HL-60 (cell line): ENCODE measurements at regions not wholly inside any gene's neighbourhood (a gene's known extent, or its start where the extent isn't known, plus 50 kb on each side); places are given as distances from the start of the nearest gene placed in this dataset.

Experiments used
- DNase-seq, 2 experiments: peaks; one replicate each; pipeline ENCODE4 v3.0.0-alpha.2; 2010 to 2020; ENCODE audit warnings: low read depth in 1 of 2, low spot score in 1 of 2
- H3K27ac ChIP-seq: fragments of 250-450 bp; sonication (Bioruptor Pico); replicated peaks from 2 replicates; pipeline ENCODE4 v1.5.1; 2020; ENCODE audit warnings: mild to moderate bottlenecking, moderate library complexity
- H3K27me3 ChIP-seq: fragments of 250-450 bp; sonication (Bioruptor Pico); 2 replicates; pipeline ENCODE4 v1.5.1; 2021; ENCODE audit warnings: mild to moderate bottlenecking, moderate library complexity; ENCODE audit not compliant: insufficient read depth, poor library complexity, severe bottlenecking
- H3K4me3 ChIP-seq: replicated peaks from 2 replicates; pipeline ENCODE4 v1.5.1; 2011; ENCODE audit warnings: mild to moderate bottlenecking, control low read depth, low read length; ENCODE audit not compliant: insufficient read depth
- GABPA ChIP-seq: IDR thresholded peaks from 2 replicates; pipeline ENCODE4 v1.6.1; 2012; ENCODE audit warnings: low read depth
- POLR2AphosphoS5 ChIP-seq: IDR thresholded peaks from 2 replicates; pipeline ENCODE4 v1.6.1; 2012; ENCODE audit warnings: low read depth
- SPI1 ChIP-seq: IDR thresholded peaks from 2 replicates; pipeline ENCODE4 v1.6.1; 2012; ENCODE audit warnings: low read depth, mild to moderate bottlenecking, borderline replicate concordance
- TF ChIP-seq, protein P1 (sequence below): IDR thresholded peaks from 2 replicates; pipeline ENCODE4 v1.6.1; 2012; ENCODE audit warnings: low read depth; ENCODE audit not compliant: insufficient replicate concordance
- TF ChIP-seq, protein P2 (sequence below): IDR thresholded peaks from one replicate; pipeline ENCODE4 v1.5.1; 2011; ENCODE audit warnings: low read length, control low read depth, inconsistent platforms; ENCODE audit not compliant: insufficient read depth

DNA sequence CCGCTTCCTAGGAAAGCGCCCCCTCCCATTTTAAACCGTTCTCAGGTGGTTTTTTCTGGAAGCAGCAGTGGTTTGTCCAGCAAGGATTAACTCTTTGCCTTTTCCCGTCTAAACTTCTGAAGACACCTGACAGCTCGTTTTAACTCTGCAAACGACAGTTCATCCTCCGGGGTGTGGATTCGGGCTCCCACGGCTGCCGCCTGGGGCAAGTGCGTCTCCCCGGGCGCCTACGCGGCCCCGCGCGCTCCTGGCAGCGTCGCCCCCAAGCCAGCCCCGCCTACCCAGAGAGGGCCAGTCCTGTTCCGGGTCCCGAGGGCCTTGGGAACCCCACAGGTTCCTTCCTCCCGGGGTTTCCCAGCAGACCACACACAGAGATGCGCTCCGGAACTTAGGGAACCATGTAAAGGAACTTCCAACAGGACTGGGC lies 54.4 kb downstream of the PRR18 start:
- Histone ChIP-seq H3K27ac (no peak overlapping the region), H3K27me3 (no peaks in the 10 kb centered on the region), H3K4me3 (no peak overlapping the region)
- TF ChIP-seq GABPA, result no peak
- TF ChIP-seq POLR2AphosphoS5, result no peak
- TF ChIP-seq, protein P1, sequence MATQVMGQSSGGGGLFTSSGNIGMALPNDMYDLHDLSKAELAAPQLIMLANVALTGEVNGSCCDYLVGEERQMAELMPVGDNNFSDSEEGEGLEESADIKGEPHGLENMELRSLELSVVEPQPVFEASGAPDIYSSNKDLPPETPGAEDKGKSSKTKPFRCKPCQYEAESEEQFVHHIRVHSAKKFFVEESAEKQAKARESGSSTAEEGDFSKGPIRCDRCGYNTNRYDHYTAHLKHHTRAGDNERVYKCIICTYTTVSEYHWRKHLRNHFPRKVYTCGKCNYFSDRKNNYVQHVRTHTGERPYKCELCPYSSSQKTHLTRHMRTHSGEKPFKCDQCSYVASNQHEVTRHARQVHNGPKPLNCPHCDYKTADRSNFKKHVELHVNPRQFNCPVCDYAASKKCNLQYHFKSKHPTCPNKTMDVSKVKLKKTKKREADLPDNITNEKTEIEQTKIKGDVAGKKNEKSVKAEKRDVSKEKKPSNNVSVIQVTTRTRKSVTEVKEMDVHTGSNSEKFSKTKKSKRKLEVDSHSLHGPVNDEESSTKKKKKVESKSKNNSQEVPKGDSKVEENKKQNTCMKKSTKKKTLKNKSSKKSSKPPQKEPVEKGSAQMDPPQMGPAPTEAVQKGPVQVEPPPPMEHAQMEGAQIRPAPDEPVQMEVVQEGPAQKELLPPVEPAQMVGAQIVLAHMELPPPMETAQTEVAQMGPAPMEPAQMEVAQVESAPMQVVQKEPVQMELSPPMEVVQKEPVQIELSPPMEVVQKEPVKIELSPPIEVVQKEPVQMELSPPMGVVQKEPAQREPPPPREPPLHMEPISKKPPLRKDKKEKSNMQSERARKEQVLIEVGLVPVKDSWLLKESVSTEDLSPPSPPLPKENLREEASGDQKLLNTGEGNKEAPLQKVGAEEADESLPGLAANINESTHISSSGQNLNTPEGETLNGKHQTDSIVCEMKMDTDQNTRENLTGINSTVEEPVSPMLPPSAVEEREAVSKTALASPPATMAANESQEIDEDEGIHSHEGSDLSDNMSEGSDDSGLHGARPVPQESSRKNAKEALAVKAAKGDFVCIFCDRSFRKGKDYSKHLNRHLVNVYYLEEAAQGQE, result no peak
- TF ChIP-seq, protein P2, sequence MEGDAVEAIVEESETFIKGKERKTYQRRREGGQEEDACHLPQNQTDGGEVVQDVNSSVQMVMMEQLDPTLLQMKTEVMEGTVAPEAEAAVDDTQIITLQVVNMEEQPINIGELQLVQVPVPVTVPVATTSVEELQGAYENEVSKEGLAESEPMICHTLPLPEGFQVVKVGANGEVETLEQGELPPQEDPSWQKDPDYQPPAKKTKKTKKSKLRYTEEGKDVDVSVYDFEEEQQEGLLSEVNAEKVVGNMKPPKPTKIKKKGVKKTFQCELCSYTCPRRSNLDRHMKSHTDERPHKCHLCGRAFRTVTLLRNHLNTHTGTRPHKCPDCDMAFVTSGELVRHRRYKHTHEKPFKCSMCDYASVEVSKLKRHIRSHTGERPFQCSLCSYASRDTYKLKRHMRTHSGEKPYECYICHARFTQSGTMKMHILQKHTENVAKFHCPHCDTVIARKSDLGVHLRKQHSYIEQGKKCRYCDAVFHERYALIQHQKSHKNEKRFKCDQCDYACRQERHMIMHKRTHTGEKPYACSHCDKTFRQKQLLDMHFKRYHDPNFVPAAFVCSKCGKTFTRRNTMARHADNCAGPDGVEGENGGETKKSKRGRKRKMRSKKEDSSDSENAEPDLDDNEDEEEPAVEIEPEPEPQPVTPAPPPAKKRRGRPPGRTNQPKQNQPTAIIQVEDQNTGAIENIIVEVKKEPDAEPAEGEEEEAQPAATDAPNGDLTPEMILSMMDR, result no peak
- TF ChIP-seq SPI1, result no peak
- DNase-seq, result no peak

DNA sequence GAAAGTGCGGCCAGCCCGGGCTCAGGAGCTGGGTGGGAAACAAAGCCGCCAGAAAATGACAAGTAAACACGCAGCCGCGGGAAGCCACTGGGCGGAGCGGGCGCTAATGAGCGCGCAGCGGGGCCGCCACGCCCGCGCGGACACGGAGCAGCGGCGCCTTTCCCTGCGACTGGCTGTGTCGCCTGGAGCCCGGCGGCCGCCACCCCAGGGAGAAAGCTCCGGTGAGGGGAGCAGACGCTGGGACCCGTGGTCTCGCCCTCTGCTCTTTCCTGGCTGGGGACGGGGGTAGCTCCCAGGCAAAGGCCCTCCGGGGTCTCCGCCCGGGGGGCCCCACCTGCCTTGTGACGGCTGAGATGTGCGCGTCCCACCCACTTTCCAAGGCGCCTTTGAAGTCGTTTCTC lies 54.9 kb downstream of the PRR18 start:
- no peak overlapping the region for H3K27ac ChIP-seq
- DNase-seq, result no peak
- H3K4me3 ChIP-seq, result peak overlapping the region; percentile 23
- H3K27me3 ChIP-seq, result no peaks in the 10 kb centered on the region
- TF ChIP-seq, protein P2, result no peak
- TF ChIP-seq, protein P1, result no peak
- TF ChIP-seq SPI1 (no peak), POLR2AphosphoS5 (no peak), GABPA (no peak)

DNA sequence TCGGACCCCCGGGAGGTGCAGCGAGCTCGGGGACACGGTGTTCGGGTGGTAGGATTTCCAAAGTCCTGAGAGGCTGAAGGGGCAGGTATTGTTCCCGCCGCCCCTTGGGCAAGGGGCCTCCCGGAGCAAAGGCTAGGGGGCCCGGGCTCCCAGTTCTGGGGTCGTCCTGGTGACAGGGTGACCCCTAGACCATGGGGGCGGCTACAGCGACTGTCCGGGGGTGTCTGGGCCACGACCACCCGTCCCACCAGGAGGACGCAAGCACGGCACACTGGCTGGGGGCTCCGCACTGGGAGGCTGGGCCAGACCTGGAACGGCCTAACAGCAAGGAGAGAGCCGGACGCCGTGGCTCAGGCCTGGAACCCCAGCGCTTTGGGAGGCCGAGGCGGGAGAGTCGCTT lies 55.6 kb downstream of the PRR18 start:
- no peak overlapping the region for H3K27ac ChIP-seq
- no peak for DNase-seq
- no peaks in the 10 kb centered on the region for H3K27me3 ChIP-seq
- H3K4me3 ChIP-seq, result no peak overlapping the region
- TF ChIP-seq SPI1 (no peak), GABPA (no peak), POLR2AphosphoS5 (no peak)
- TF ChIP-seq, protein P2, result no peak
- TF ChIP-seq, protein P1, result no peak
